Prostate gland (tissue), 2 donors: ENCODE measurements at regions not wholly inside any gene's neighbourhood (a gene's known extent, or its start where the extent isn't known, plus 50 kb on each side); places are given as distances from the start of the nearest gene placed in this dataset.
"Not testable (repeated sequence)": the region's sequence is repeated elsewhere in the genome, so short reads cannot be mapped to it uniquely, and the experiment has no call there.

ENCODE experiments used
- DNase-seq: peaks from one replicate; pipeline ENCODE4 v3.0.0-alpha.2; 2019; ENCODE audit warnings: low spot score
- H3K27ac ChIP-seq, 2 donors: fragments of 200-600 bp; sonication (generic); 2 replicates each; pipeline ENCODE4 v1.5.1; 2017 to 2019
- H3K27me3 ChIP-seq: fragments of 200-600 bp; sonication (generic); replicated peaks from 2 replicates; pipeline ENCODE4 v1.5.1; 2019; ENCODE audit not compliant: insufficient read depth
- H3K36me3 ChIP-seq, 2 donors: fragments of 200-600 bp; sonication (generic); 1 replicate in 1 of 2; 2 replicates in 1 of 2; pipeline versions ENCODE4 v1.5.1 to v1.8.1; 2017 to 2019
- H3K4me1 ChIP-seq: fragments of 200-600 bp; sonication (generic); replicated peaks from 2 replicates; pipeline ENCODE4 v1.5.1; 2019
- H3K4me3 ChIP-seq, 2 donors: fragments of 200-600 bp; sonication (generic); 2 replicates each; pipeline ENCODE4 v1.5.1; 2017 to 2019
- H3K9me3 ChIP-seq: fragments of 200-600 bp; sonication (generic); 2 replicates; pipeline ENCODE4 v1.5.1; 2017
- CTCF ChIP-seq, 4 experiments: fragments of 200-600 bp in 2 of 4; fragments of 450-650 bp in 2 of 4; sonication (generic) in 2 of 4; IDR thresholded peaks; 1 replicate in 3 of 4; 2 replicates in 1 of 4; pipeline ENCODE4 v1.5.1; 2016 to 2019; ENCODE audit warnings: antibody characterized with exemption in 4 of 4, mild to moderate bottlenecking in 2 of 4, moderate library complexity in 2 of 4
- POLR2A ChIP-seq: fragments of 450-650 bp; IDR thresholded peaks from one replicate; pipeline ENCODE4 v1.6.1; 2016; ENCODE audit warnings: antibody characterized with exemption, mild to moderate bottlenecking
- POLR2AphosphoS5 ChIP-seq: sonication (generic); formaldehyde crosslinking; IDR thresholded peaks from one replicate; pipeline ENCODE4 v1.6.1; 2017; ENCODE audit warnings: antibody characterized with exemption
- WGBS: methylation state at CpG from one replicate; pipeline ENCODE4 v1.1.5; 2018; 5-methylcytosine and 5-hydroxymethylcytosine counted together
- intact Hi-C: fragments of 100-400 bp; cut with DNase I; formaldehyde crosslinking; loops from one replicate; pipeline ENCODE4 v1.14.2; 2022

- no peaks in the 10 kb centered on the region for H3K36me3 ChIP-seq
- H3K4me3 ChIP-seq: no peak overlapping the region
- no peak overlapping the region for H3K27ac ChIP-seq
- intact Hi-C loops: no loop called here
- H3K9me3 ChIP-seq: no peaks in the 10 kb centered on the region
- H3K27me3 ChIP-seq: no peaks in the 10 kb centered on the region
- DNase-seq: no peak
- 73% methylated on average over 5 of the region's 5 CpGs for WGBS
- no peak for TF ChIP-seq POLR2A
- TF ChIP-seq POLR2AphosphoS5: no peak
- TF ChIP-seq CTCF (IDR thresholded peaks at IDR 0.05): no peak
- H3K4me1 ChIP-seq: no peaks in the 10 kb centered on the region
Measured at GRCh38 chr20:56914532-56914931, 285.4 kb downstream of the TFAP2C start.

- no peaks in the 10 kb centered on the region for H3K36me3 ChIP-seq
- no peaks in the 10 kb centered on the region for H3K4me1 ChIP-seq
- no peaks in the 10 kb centered on the region for H3K27me3 ChIP-seq
- no peak overlapping the region for H3K4me3 ChIP-seq
- TF ChIP-seq POLR2A (no peak), POLR2AphosphoS5 (no peak), CTCF (IDR thresholded peaks at IDR 0.05) (no peak)
- no peak overlapping the region for H3K27ac ChIP-seq
- intact Hi-C loops: no loop called here
- no peaks in the 10 kb centered on the region for H3K9me3 ChIP-seq
- DNase-seq: no peak
- 93% methylated on average over 10 of the region's 10 CpGs for WGBS
Measured at GRCh38 chr20:56916345-56916622, 287.2 kb downstream of the TFAP2C start.

- DNase-seq, H3K4me1 ChIP-seq, H3K27ac ChIP-seq, H3K36me3 ChIP-seq, H3K27me3 ChIP-seq, intact Hi-C loops, H3K9me3 ChIP-seq, H3K4me3 ChIP-seq: not testable (repeated sequence)
- WGBS: 89% methylated on average over 4 of the region's 4 CpGs
Measured at GRCh38 chr20:56920041-56920440, 290.9 kb downstream of the TFAP2C start.

- intact Hi-C loops: no loop called here
- WGBS: 35% methylated on average over 9 of the region's 9 CpGs
- no peak for TF ChIP-seq CTCF (IDR thresholded peaks at IDR 0.05)
- TF ChIP-seq POLR2A: no peak
- peak; percentile 72 for TF ChIP-seq POLR2AphosphoS5
- DNase-seq: peak; percentile 56
- Histone ChIP-seq H3K4me1 (peaks cover 6% of the 10 kb centered on the region), H3K36me3 (no peaks in the 10 kb centered on the region), H3K27ac (peak overlapping the region in 1 of 2 donors; percentile 51), H3K9me3 (no peaks in the 10 kb centered on the region), H3K4me3 (no peak overlapping the region), H3K27me3 (no peaks in the 10 kb centered on the region)
Measured at GRCh38 chr20:56922497-56922896, 293.4 kb downstream of the TFAP2C start.

GRCh38 chr20:56924292-56925081 is 295.4 kb downstream of the TFAP2C start:
- Histone ChIP-seq H3K36me3 (no peaks in the 10 kb centered on the region), H3K27me3 (no peaks in the 10 kb centered on the region), H3K27ac (no peak overlapping the region), H3K4me3 (no peak overlapping the region), H3K9me3 (no peaks in the 10 kb centered on the region), H3K4me1 (peaks cover 6% of the 10 kb centered on the region)
- intact Hi-C loops: no loop called here
- no peak for TF ChIP-seq CTCF (IDR thresholded peaks at IDR 0.05)
- no peak for TF ChIP-seq POLR2A
- TF ChIP-seq POLR2AphosphoS5: no peak
- DNase-seq: no peak
- 43% methylated on average over 34 of the region's 34 CpGs for WGBS
